HepG2 (cell line): ENCODE measurements at regions not wholly inside any gene's neighbourhood (a gene's known extent, or its start where the extent isn't known, plus 50 kb on each side); places are given as distances from the start of the nearest gene placed in this dataset.
"Not testable (repeated sequence)": the region's sequence is repeated elsewhere in the genome, so short reads cannot be mapped to it uniquely, and the experiment has no call there.

ENCODE experiments used
- CTCF ChIP-seq: sonication (generic); formaldehyde crosslinking; IDR thresholded peaks from 2 replicates; pipeline ENCODE4 v1.5.0; 2020; ENCODE audit warnings: mild to moderate bottlenecking, missing genetic modification reagents, moderate library complexity
- JUNB ChIP-seq: sonication (generic); formaldehyde crosslinking; IDR thresholded peaks from 2 replicates; pipeline ENCODE4 v1.8.0; 2022; ENCODE audit warnings: missing genetic modification reagents, mild to moderate bottlenecking, borderline replicate concordance
- MBD4 ChIP-seq: IDR thresholded peaks from 2 replicates; pipeline ENCODE4 v1.6.1; 2012; ENCODE audit warnings: low read length, inconsistent platforms, borderline replicate concordance
- NFATC3 ChIP-seq: sonication (generic); formaldehyde crosslinking; IDR thresholded peaks from 2 replicates; pipeline ENCODE4 v1.5.1; 2020; ENCODE audit warnings: mild to moderate bottlenecking, missing genetic modification reagents
- NFE2L1 ChIP-seq: sonication (generic); formaldehyde crosslinking; IDR thresholded peaks from 2 replicates; pipeline ENCODE4 v1.4.0; 2020; ENCODE audit warnings: missing genetic modification reagents, mild to moderate bottlenecking, borderline replicate concordance
- NFE2L2 ChIP-seq: fragments of 150-350 bp; IDR thresholded peaks from 2 replicates; pipeline ENCODE4 v1.6.1; 2014; ENCODE audit warnings: low read length
- POLR2A ChIP-seq, 2 experiments: IDR thresholded peaks; 2 replicates each; pipeline ENCODE4 v1.6.1; 2011; ENCODE audit warnings: low read depth in 2 of 2, low read length in 2 of 2, mild to moderate bottlenecking in 1 of 2, moderate library complexity in 1 of 2; ENCODE audit not compliant: insufficient read depth in 1 of 2
- RELA ChIP-seq: sonication (generic); formaldehyde crosslinking; IDR thresholded peaks from 2 replicates; pipeline ENCODE4 v1.4.0; 2020; ENCODE audit warnings: missing genetic modification reagents
- REPIN1 ChIP-seq: sonication (generic); formaldehyde crosslinking; IDR thresholded peaks from 2 replicates; pipeline ENCODE4 v1.8.0; 2022; ENCODE audit warnings: missing genetic modification reagents, low read depth, mild to moderate bottlenecking, borderline replicate concordance
- SATB2 ChIP-seq: sonication (generic); formaldehyde crosslinking; IDR thresholded peaks from 2 replicates; pipeline ENCODE4 v1.5.0; 2020; ENCODE audit warnings: missing genetic modification reagents
- ZFX ChIP-seq: sonication (generic); formaldehyde crosslinking; IDR thresholded peaks from 2 replicates; pipeline ENCODE4 v1.4.0; 2020; ENCODE audit warnings: mild to moderate bottlenecking, low read depth, missing genetic modification reagents, moderate library complexity
- ZNF629 ChIP-seq: sonication (generic); formaldehyde crosslinking; conservative IDR thresholded peaks from 2 replicates; pipeline ENCODE4 v1.5.0; 2020; ENCODE audit warnings: missing genetic modification reagents
- TF ChIP-seq, protein P1 (sequence below), 2 experiments: sonication (generic) in 1 of 2; formaldehyde crosslinking in 1 of 2; IDR thresholded peaks; 2 replicates each; pipeline versions ENCODE4 v1.5.1 to v1.6.1; 2011 to 2020; ENCODE audit warnings: borderline replicate concordance in 1 of 2, low read depth in 1 of 2, low read length in 1 of 2, mild to moderate bottlenecking in 1 of 2, missing genetic modification reagents in 1 of 2, moderate library complexity in 1 of 2

DNA sequence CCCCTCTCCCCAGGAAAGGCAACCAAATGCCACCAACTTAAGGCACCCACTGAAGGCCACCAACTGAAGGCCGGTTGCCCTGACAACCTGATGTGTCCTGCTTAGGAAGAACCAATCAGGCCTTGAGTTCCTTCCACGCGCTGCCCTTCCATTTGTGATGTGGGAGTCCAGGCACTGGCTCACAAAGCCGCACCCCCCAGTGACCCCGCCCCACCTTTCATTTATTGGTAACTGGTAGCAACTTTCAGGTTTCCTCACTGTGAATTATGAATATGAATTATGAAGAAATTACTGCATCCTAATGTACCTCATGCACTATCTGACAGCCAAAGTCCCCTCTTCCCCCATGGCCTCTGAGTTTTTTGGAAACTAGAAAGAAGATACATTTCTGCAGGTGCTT is 2943.1 kb upstream of the OR11H1 start:
- not testable (repeated sequence) for TF ChIP-seq REPIN1 (CRISPR knock-in tag); POLR2A (IDR thresholded peaks at IDR 0.05; ENCODE audit: insufficient read depth in 1 of 2, low read depth in 2 of 2, low read length in 2 of 2); SATB2; ZNF629 (CRISPR knock-in tag); CTCF (CRISPR knock-in tag); NFE2L2; RELA (CRISPR knock-in tag); MBD4; NFATC3; JUNB; ZFX (CRISPR knock-in tag); NFE2L1 (CRISPR knock-in tag)
- TF ChIP-seq, protein P1, sequence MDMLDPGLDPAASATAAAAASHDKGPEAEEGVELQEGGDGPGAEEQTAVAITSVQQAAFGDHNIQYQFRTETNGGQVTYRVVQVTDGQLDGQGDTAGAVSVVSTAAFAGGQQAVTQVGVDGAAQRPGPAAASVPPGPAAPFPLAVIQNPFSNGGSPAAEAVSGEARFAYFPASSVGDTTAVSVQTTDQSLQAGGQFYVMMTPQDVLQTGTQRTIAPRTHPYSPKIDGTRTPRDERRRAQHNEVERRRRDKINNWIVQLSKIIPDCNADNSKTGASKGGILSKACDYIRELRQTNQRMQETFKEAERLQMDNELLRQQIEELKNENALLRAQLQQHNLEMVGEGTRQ (IDR thresholded peaks at IDR 0.05; ENCODE audit: low read depth, low read length): not testable (repeated sequence)
- TF ChIP-seq, protein P1 (CRISPR knock-in tag; IDR thresholded peaks at IDR 0.05; ENCODE audit: borderline replicate concordance): not testable (repeated sequence)
